Frontal cortex (tissue), 3 donors: ENCODE measurements at regions not wholly inside any gene's neighbourhood (a gene's known extent, or its start where the extent isn't known, plus 50 kb on each side); places are given as distances from the start of the nearest gene placed in this dataset.
"Not testable (repeated sequence)": the region's sequence is repeated elsewhere in the genome, so short reads cannot be mapped to it uniquely, and the experiment has no call there.

Source experiments
- DNase-seq, 2 donors: peaks; one replicate each; pipeline ENCODE4 v3.0.0; 2012; ENCODE audit warnings: low spot score in 2 of 2
- FAIRE-seq: peaks from 2 replicates; lab custom pipeline; 2012; peaks lifted over from hg19 to GRCh38; lab: Jason Lieb, UNC
- donor health status: control.
- donor health status: control.
- donor health status: control.

DNA sequence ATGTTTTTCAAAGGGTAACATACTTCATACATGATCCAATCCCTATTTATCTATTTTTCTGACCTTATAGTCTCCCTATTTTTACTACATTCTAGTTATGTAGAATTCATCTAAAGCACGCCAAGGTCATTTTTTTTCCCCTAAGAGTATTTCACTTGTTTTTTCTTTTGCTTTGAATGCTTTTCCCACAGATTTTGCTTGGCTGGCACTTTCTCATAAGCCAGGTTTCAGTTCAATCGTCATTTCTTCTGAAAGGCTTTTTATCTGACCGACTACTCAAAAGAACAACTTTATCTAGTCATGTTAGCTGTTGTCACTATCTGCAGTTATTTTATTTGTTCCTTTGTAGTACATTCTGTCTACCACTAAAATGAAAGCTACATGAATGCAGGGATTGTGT, 1274.6 kb downstream of the REEP3 start:
- FAIRE-seq (no peak), DNase-seq (no peak)

DNA sequence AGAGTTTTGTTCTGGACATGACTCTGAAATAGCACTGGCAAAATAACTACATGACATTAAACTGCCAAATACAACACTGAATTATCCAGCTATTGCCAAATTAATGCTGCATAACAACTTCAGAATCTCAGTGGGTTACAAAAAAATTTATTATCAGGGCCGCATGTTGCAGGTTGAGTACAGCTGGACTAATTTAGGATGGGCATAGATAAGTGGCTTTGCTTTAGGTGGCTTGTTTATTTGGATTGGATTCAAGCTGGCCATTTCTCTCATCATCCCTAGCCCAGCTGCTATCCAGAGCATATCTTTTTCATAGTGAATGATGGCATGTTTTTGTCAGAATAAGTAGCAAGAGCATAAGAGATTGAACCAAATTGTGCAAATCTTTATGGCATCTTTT, 1277.1 kb downstream of the REEP3 start:
- FAIRE-seq (no peak), DNase-seq (no peak)

DNA sequence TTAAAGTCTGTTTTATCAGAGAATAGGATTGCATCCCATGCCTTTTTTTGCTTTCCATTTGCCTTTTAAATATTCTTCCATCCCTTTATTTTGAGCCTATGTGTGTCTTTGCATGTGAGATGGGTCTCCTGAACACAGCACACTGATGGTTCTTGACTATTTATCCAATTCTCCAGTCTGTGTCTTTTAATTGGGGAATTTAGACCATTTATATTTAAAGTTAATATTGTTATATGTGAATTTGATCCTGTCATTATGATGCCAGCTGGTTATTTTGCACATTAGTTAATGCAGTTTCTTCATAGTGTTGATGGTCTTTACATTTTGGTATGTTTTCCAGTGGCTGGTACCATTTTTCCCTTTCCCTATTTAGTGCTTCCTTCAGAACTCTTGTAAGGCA, 1287.0 kb downstream of the REEP3 start:
- not testable (repeated sequence) for FAIRE-seq, DNase-seq

DNA sequence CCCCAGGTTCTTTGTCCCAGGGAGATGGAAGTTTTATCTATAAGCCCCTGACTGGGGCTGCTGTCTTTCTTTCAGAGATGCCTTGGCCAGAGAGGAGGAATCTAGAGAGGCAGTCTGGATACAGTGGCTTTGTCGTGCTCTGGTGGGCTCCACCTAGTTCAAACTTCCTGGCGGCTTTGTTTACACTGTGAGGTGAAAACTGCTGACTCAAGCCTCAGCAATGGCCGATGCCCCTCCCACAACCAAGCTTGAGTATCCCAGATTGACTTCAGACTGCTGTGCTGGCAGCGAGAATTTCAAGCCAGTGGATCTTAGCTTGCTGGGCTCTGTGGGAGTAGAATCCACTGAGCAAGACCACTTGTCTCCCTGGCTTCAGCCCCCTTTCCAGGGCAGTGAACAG, 1288.8 kb downstream of the REEP3 start:
- not testable (repeated sequence) for DNase-seq, FAIRE-seq

DNA sequence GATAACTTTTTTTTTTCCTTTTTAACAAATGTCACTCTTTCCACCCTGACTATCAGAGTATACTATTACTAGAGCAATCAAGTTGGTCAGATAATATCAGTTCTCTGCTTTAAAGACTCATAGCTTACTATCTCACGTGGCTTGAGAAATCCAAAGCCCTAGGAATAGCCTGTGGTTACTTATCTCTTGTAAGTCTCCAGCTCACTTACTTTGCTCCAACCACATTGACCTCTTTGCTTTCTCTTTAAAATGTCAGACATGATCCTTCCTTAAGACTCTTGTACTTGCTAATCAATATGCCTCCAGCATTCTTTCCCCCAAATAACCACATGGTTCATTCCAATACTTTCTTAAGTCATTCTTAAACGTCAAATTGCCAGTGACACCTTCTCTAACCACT, 1292.2 kb downstream of the REEP3 start:
- DNase-seq, result no peak
- no peak for FAIRE-seq

DNA sequence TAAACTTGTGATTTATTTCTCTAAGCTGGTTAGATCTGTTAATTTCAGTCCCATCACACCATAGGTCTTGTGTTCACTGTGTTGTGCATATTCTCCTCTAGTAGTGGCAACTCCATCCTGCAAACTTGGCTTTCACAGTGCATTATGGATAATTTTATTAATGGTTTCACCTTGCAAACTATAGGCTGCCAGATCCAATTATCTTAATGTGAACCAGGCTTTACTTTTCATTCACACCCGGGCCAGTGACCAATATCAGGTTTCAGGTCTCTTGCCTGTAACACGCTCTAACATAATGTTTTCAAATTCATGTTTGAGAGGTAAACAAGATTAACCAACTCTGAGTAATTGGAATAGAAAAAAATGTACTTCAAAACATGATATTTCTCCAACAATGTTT, 1293.0 kb downstream of the REEP3 start:
- no peak for DNase-seq
- FAIRE-seq, result no peak

DNA sequence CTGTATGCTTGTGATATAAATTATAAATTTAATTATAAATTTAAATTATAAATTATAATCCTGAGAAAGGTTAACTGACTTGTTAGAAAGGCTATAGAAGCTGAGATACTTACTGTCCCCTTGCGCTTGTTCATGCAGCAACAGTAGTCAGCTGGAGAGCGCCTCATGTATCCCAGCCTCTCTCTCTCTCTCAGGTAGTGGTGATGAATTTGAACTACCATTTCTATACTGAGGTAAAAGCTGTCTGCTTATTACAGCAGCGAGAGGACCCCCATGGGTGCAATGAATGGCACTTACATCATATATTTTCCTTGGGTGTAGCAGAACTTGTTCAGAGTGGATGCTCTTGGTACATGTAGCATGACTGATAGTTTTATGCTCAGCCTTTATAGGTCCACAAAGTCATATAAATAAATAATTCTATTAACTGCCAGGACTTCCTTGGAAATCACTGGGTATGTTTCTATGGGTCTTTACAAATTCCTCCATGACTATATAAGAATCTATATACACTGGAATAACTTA, 1308.7 kb downstream of the REEP3 start:
- no peak for DNase-seq
- FAIRE-seq, result no peak

DNA sequence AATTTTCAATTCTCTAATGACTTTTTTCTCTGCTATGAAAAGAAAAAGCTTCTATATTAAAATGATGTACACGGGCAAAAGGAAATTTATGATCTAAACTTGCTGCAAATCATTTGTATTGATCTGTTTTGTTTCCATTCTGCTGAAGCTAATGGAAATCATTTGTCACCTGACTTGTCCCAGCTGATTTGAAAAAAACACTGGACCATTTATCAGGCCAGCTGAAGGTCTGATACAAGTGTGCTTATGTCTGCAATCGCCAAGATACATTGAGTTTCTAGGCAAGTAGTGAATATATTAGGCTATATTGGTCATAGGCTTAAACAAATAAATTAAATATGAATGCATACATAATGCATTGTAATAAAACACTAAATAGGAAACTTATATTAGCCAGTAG, 1309.7 kb downstream of the REEP3 start:
- FAIRE-seq (no peak), DNase-seq (no peak)

DNA sequence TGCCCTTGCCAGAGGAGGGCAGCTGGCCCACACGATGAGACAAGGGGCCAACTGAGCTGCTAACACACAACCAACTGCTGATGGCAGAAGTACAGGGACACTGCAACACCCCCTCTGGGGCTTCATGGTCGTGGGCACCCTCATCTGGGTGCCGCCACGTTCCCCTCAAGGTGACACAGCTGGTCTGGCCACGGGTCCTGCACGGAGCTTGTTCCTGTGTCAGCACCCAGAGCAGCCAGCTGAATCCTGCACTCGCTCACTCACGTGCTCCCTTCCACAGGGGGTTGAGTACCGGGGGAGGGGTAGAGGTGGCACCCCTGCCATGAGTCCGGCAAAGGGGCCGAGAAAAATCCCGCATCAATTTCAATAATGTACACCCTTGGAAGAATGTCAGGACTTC, 1319.1 kb downstream of the REEP3 start:
- no peak for FAIRE-seq
- DNase-seq, result no peak

DNA sequence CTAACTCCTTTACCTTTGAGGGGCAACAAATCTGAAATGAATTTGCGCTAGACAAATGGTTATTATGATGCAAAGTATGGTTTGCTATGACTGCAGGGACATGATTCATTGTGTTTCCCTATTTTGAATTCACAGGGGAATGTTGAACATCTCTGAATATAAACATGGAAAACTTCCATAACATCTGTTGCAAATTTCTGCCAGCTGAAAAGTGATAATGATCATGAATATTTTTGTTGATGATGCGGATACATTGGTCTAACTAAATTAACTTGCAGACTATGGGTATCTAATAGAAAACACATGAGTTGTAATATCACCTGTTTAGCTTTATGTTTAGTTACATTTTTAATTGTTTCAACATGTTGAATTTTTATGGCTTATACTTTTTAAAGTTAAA, 1325.5 kb downstream of the REEP3 start:
- DNase-seq (no peak), FAIRE-seq (no peak)

DNA sequence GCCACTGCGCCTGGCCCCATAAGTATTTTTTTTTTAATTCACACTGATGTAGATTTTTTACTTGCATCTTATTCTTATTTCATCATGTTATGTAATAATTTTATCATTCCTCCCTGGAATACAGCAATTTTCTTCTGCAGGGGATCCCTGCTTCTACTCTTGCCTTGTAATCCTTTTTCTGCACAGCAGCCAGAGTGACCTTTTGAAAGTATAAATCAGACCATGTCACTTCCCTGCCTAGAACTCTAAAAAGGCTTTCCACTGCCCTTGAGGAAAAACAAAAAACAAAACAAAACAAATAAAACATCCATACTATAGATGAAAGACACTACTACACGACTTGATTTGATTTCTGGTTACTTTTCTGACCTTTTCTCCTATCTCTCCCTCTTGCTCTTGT, 1334.7 kb downstream of the REEP3 start:
- FAIRE-seq (no peak), DNase-seq (no peak)

DNA sequence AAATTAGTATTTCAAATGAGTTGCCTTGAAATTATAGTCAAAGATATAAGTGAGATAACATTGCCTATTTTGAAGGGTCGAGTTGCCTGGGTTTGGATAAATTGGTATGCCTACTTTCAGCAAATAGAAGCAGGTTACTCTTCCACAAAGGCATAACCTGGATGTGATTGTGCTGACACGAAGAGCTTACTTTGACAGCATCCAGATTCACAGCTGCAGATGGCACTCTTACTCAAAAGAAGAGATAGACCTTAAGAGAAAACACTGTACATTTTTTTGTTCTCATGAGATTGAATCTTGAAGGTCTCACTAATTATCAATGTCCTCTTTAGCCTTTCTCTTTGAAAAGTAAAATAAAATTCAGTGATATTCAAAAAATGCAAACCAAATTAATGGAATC, 1338.7 kb downstream of the REEP3 start:
- no peak for FAIRE-seq

DNA sequence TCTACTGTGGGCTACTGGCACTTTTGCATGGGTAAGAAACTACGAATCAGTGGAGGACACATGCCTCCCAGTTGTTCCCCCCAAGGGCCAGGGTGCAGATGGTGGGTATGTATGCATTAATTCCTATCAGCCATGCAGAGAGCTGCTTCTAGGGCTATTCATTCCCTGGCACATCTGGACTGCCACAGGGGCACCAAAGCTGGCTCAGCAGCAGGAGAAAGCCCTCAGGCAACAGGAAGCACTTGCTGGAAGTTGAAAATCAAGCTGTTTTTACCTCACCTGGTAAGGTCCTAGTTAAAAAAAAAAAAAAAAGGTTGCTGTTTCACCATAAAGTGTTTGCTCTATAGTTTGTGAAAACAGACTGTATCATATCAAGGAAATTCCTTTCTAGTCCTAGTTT, 1342.6 kb downstream of the REEP3 start:
- DNase-seq, result no peak
- no peak for FAIRE-seq

More for the DNA sequence above, 1338.7 kb downstream of the REEP3 start:
- no peak for DNase-seq

DNA sequence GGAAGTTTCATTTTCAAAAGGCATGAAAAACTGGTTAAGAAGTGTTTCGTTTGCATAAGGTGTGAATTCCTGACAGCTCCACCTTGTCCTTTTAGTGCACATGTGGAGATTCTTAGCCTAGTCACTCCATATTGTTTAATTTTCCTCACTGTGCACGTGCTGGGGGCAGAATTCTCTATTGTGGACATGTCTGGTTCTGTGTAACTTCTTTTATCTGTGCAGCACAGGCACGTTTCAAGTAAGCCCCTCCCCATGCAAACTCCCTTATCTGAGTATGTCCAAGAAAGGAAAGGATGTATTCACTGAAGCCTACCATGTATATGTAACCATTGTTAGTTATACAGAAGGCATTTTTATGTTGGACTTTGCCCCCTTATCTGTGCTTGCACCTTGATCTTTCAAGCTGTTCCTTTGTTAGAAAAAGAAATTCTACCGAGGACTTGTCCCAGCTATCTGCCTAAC, 1346.3 kb downstream of the REEP3 start:
- no peak for DNase-seq
- FAIRE-seq, result no peak

DNA sequence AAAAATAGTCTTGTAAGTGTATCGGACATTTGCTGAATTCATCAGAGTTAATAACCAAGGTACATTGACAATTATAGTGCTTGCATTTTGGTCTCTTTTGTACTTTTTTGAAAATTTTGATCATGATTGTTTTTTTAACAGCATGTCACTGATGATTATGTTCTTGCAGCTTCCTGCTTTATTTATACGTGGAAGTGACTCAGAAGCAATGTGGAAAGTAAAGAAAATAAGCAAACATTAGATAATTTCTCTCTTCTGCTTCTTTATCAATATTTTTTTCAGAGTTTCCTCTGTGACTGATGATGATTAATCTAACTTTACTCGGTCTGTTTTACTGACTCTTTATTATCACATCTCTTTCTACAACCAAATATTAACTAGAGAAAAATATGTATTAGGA, 1351.9 kb downstream of the REEP3 start:
- FAIRE-seq (no peak), DNase-seq (no peak)

DNA sequence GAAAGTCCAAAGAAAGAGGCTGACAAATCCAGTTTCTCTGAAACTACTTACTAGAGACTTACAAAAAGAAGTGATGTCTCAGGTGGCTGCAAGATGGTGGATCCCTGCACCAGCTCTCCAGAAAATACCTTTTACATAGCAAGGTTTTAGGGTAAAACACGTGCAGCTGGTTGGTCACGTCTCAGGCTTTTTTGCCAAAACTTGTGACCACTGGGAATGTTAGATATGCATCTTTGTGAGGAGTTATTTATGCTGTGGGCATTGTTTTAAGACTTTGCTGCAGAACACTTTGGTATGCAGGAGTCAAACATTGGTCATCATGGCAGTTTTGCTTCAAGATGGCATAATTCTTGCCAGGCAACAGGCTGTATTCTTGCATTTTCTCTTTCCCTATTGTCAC, 1352.8 kb downstream of the REEP3 start:
- no peak for FAIRE-seq
- DNase-seq, result no peak

DNA sequence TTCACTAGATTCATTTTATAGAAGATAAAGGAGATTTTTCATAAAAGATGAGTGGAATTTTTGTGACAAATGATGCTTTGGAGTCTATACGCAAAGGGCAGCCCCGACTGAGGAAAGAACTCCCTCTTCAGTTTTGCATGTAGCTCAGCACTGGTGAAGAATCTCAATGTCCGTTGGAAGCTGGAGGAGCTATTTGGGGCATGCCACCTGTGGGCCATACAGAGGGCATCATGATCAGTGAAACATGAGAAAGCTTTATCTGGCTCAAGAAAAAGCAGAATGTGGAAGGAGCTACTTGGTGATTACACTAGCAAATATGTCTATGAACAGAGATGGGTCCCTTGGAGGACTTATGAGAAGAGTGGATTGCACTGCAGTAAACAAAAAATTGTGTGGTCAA, 1359.3 kb downstream of the REEP3 start:
- FAIRE-seq, result no peak
- DNase-seq, result no peak

DNA sequence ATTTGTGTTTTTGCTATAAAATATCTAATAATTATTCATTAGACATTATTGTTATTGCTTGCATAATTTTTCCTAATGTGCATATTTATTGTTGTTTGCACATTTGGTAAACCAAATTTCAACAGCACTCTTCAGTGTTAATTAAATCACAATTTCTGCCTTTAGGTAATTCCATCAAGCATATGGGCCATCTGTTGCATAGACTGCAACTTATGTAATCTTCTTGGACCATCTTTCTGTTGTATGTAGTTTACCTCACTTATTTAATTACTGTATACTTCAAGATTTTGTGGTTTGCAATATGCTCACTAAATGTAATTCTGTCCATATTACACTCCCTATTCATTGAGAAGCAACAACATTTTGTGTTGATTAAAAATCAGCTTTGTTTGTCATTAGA, 1360.1 kb downstream of the REEP3 start:
- no peak for DNase-seq
- FAIRE-seq, result no peak

DNA sequence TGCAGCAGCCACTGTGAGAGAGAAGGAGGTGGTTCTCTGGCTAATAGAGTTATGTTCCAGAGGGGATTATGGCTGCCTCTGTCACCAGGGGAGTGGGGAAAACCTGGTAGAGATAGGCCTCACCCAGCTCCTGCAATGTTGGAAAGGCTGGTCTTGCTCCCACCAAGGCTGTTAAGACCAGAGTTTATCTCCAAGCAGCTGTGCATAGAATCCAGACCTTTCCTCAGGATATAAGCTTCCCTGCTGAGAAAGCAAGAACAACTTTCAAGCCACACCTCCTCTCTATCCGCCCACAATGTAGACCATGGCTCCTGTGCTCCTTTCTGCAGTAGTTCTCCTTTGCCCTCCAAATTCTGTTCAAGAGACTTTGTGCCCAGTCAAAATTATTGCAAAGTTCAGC, 1375.4 kb downstream of the REEP3 start:
- no peak for FAIRE-seq
- DNase-seq, result no peak

DNA sequence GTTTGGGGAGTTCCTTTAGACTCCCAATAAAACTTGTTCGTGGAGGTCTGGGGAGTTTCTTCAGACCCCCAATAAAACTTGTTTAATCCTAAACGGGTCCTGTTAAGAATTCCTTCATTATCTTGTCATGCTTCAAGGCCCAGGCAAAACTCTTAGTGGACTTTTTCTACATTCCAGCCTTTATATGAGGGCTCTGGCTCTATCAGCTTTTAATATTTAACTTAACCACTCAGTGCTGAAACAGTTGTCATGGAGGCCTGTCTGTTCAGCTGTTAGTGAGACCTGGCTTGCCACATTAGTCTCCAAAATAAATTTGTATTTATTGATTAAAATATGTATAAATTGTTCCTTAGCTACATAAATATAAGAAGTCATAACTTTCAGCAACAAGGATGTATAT, 1385.1 kb downstream of the REEP3 start:
- not testable (repeated sequence) for DNase-seq, FAIRE-seq

DNA sequence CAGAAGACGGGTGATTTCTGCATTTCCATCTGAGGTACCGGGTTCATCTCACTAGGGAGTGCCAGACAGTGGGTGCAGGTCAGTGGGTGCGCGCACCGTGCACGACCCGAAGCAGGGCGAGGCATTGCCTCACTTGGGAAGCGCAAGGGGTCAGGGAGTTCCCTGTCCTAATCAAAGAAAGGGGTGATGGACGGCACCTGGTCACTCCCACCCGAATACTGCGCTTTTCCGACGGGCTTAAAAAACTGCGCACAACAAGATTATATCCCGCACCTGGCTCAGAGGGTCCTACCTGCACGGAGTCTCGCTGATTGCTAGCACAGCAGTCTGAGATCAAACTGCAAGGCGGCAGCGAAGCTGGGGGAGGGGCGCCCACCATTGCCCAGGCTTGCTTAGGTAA, 1403.1 kb downstream of the REEP3 start:
- FAIRE-seq, DNase-seq: not testable (repeated sequence)

DNA sequence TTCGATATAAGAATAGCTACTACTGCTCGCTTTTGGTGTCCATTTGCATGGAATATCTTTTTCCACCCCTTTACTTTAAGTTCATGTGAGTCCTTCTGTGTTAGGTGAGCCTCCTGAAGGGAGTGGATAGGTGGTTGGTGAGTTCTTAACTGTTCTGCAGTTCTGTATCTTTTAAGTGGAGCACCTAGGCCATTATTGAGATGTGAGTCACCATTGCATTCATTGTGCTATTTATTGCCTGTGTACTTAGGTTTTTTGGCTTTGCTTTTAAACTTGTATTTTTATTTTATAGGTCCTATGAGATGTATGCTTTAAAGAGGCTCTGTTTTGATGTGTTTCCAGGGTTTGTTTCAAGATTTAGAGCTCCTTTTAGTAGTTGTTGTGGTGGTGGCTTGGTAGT, 1430.8 kb downstream of the REEP3 start:
- DNase-seq, result no peak
- no peak for FAIRE-seq

DNA sequence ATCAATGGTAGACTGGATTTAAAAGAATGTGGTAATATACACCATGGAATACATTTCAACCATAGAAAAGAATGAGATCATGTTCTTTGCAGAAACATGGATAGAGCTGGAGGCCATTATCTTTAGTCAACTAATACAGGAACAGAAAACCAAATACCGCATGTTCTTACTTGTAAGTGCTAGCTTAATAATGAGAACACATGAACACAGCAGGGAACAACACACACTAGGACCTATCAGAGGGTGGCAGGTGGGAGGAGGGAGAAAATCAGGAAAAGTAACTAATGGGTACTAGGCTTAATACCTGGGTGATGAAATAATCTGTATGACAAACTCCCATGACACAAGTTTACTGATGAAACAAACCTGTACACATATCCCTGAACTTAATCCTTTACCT, 1435.2 kb downstream of the REEP3 start:
- FAIRE-seq, result no peak
- no peak for DNase-seq
